BLaER1 treated with 17β-estradiol and CSF1 and Interleukin-3, amounts not matched to agents 10 nM and 100 nM (cell line): ENCODE measurements at regions not wholly inside any gene's neighbourhood (a gene's known extent, or its start where the extent isn't known, plus 50 kb on each side); places are given as distances from the start of the nearest gene placed in this dataset.

Experiments
- H3K27ac ChIP-seq, 11 experiments: shearing (Covaris generic); formaldehyde crosslinking; 2 replicates each; pipeline ENCODE4 v1.8.1; 2022
- H3K27me3 ChIP-seq, 11 experiments: shearing (Covaris generic); formaldehyde crosslinking; 2 replicates each; pipeline ENCODE4 v1.8.1; 2022
- H3K36me3 ChIP-seq, 11 experiments: shearing (Covaris generic); formaldehyde crosslinking; 2 replicates each; pipeline ENCODE4 v1.8.1; 2022
- H3K4me1 ChIP-seq, 10 experiments: shearing (Covaris generic); formaldehyde crosslinking; 2 replicates each; pipeline ENCODE4 v1.8.1; 2022
- H3K4me2 ChIP-seq, 11 experiments: shearing (Covaris generic); formaldehyde crosslinking; 2 replicates each; pipeline ENCODE4 v1.8.1; 2022
- H3K4me3 ChIP-seq, 10 experiments: shearing (Covaris generic); formaldehyde crosslinking; 2 replicates each; pipeline ENCODE4 v1.8.1; 2022
- H3K9ac ChIP-seq, 11 experiments: shearing (Covaris generic); formaldehyde crosslinking; 2 replicates each; pipeline ENCODE4 v1.8.1; 2022
- H3K9me3 ChIP-seq, 11 experiments: shearing (Covaris generic); formaldehyde crosslinking; replicated peaks in 1 of 11; 2 replicates each; pipeline ENCODE4 v1.8.1; 2022
- H4K20me1 ChIP-seq, 11 experiments: shearing (Covaris generic); formaldehyde crosslinking; 2 replicates each; pipeline ENCODE4 v1.8.1; 2022
- Cebpa-rat ChIP-seq, 11 experiments: shearing (Covaris generic); IDR thresholded peaks; 2 replicates each; pipeline ENCODE4 v1.8.1; 2022

DNA sequence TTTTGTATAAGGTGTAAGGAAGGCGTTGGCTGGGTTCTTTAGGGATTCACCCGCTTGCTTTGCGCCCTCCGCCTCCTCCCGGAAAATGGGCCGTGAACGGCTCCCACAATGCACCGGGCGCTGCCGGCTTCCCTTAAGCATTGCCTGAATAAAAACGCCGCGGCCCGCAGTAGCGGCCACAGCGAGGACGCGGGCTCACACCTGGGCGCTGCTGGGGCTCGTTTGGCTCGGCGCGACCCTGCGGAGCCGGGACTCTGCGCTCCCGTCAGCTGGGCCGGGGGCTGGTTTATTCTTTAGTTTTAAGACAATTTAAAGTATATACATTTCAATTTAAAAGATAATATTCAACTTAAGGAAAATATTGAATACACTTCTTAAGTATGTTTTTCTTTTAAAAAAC, 343.5 kb upstream of the RGMA start:
- Histone ChIP-seq H4K20me1 (no peaks in the 10 kb centered on the region), H3K9ac (no peak overlapping the region), H3K4me3 (no peak overlapping the region), H3K36me3 (no peaks in the 10 kb centered on the region), H3K9me3 (peaks cover 8 to 37% (median 25%) of the 10 kb centered on the region in 11 experiments; a peak in 21 of 22 replicates), H3K4me2 (no peak overlapping the region), H3K27ac (no peak overlapping the region), H3K4me1 (peaks cover 5 to 17% (median 9%) of the 10 kb centered on the region in 10 experiments; a peak in 15 of 20 replicates), H3K27me3 (no peaks in the 10 kb centered on the region)
- no peak for TF ChIP-seq Cebpa-rat (IDR thresholded peaks at IDR 0.05)

DNA sequence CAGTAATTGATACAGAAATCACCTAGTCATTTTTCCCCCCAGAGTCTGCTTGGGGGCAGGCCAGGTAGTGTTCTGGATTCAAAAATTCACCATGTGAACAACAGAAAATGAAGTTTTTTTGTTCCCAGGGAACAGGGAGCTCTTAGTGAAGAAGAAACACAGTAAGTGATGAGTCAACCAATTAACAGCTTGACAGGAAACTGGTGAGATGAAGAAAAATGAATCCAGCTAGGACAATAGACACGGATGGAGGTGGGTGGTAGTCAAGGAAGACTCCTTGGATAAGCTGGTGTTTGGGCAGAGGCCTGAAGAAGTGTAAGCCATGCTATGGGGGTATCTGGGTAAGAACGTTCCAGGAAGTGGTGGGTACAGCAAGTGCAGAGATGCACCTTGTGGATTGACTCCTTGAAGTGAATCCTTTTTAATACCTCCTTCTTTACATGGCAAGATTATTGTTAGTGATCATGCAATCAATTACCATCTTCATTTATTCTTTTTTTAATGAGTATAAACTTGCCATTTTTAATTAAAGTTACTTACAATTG, 339.9 kb upstream of the RGMA start:
- Histone ChIP-seq H3K9ac (no peak overlapping the region), H3K9me3 (peaks cover 8 to 24% (median 19%) of the 10 kb centered on the region in 11 experiments; a peak in 21 of 22 replicates), H3K27ac (peak overlapping the region in 1 of 11 experiments; percentile 15; a peak in 1 of 22 replicates), H3K27me3 (no peaks in the 10 kb centered on the region), H3K4me2 (peak overlapping the region in 4 of 11 experiments; percentile 54 to 75 (median 58); a peak in 8 of 22 replicates), H3K36me3 (no peaks in the 10 kb centered on the region), H4K20me1 (no peaks in the 10 kb centered on the region), H3K4me1 (peaks cover 0 to 19% (median 5%) of the 10 kb centered on the region in 10 experiments; a peak in 9 of 20 replicates), H3K4me3 (no peak overlapping the region)
- TF ChIP-seq Cebpa-rat (IDR thresholded peaks at IDR 0.05), result no peak

DNA sequence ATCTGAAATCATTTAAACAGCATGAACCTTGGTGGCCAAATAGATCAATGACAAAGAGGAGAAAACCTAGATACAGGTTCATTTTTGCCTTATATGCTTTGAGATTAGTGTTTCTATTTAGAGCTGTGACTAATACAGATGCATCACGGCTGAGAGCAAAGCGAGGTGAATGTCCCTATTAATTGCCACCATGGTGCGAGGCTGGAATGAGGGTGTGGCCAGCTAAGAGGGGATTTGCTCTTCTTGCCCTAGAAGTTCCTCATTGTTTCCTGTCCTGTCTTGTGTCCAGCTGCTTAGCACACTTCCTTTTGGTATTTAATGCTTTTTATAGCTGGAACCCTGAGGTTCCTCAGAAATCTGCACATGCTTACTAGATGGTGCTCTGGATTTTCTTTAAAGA, 339.1 kb upstream of the RGMA start:
- peak overlapping the region in 6 of 11 experiments; percentile 14 to 75 (median 56); a peak in 10 of 22 replicates for H3K4me2 ChIP-seq
- no peaks in the 10 kb centered on the region for H3K27me3 ChIP-seq
- TF ChIP-seq Cebpa-rat (IDR thresholded peaks at IDR 0.05), result no peak
- peaks cover 8 to 24% (median 17%) of the 10 kb centered on the region in 11 experiments; a peak in 21 of 22 replicates for H3K9me3 ChIP-seq
- peaks cover 0 to 19% (median 5%) of the 10 kb centered on the region in 10 experiments; a peak in 9 of 20 replicates for H3K4me1 ChIP-seq
- no peak overlapping the region for H3K9ac ChIP-seq
- H4K20me1 ChIP-seq, result no peaks in the 10 kb centered on the region
- H3K27ac ChIP-seq, result peak overlapping the region in 1 of 11 experiments; percentile 15; a peak in 1 of 22 replicates
- no peak overlapping the region for H3K4me3 ChIP-seq
- H3K36me3 ChIP-seq, result no peaks in the 10 kb centered on the region

DNA sequence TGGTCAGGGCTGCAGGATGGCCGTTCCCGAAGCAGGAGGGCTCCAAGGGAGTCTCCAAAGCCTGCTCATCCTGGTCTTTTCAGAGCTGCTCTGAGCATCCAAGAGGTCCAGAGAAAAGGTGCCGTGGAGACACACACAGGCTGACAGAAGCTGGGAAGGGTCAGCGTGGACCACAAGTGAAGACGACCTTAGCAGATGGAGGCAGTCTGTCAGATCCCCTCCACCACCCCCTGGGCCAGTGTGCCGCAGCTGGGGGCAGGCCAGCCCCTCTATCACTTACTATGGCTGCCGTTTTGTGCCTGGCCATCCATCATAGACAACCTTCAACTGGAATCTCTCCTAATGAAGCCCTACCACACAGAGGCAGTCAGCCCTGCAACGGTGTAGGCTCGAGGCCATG, 335.1 kb upstream of the RGMA start:
- H3K36me3 ChIP-seq, result no peaks in the 10 kb centered on the region
- no peak for TF ChIP-seq Cebpa-rat (IDR thresholded peaks at IDR 0.05)
- H3K9me3 ChIP-seq, result peaks cover 0 to 4% (median 0%) of the 10 kb centered on the region in 11 experiments; a peak in 1 of 22 replicates
- no peak overlapping the region for H3K27ac ChIP-seq
- H3K9ac ChIP-seq, result no peak overlapping the region
- H3K4me1 ChIP-seq, result peaks cover 6 to 18% (median 9%) of the 10 kb centered on the region in 10 experiments; a peak in 19 of 20 replicates
- H3K4me2 ChIP-seq, result no peak overlapping the region
- H3K27me3 ChIP-seq, result no peaks in the 10 kb centered on the region
- H4K20me1 ChIP-seq, result no peaks in the 10 kb centered on the region
- no peak overlapping the region for H3K4me3 ChIP-seq

DNA sequence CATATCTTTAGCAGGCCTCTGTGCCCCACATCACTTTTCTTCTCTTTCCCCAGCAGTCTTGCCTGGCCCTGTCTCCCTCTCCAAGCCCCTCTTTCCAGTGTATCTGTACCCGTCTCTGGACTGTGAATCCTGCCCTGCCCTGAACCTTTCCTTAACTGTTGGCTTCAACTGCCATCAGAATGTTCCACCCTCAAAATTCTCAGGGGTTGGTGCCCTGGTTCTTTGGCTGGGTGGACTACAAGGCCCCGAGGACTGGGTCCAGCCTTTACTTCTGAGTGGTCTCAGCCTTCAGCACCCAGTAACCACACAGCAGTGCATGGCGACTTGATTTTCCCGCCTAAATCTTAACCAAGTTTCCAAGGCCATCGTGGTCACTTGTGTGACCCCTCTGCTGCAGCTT, 333.5 kb upstream of the RGMA start:
- Histone ChIP-seq H3K27me3 (no peaks in the 10 kb centered on the region), H3K4me2 (no peak overlapping the region), H3K9me3 (peaks cover 0 to 4% (median 0%) of the 10 kb centered on the region in 11 experiments; a peak in 1 of 22 replicates), H3K27ac (no peak overlapping the region), H4K20me1 (no peaks in the 10 kb centered on the region), H3K9ac (no peak overlapping the region), H3K36me3 (no peaks in the 10 kb centered on the region), H3K4me1 (peaks cover under 1 to 26% (median 19%) of the 10 kb centered on the region in 10 experiments; a peak in 18 of 20 replicates), H3K4me3 (no peak overlapping the region)
- TF ChIP-seq Cebpa-rat (IDR thresholded peaks at IDR 0.05), result no peak

DNA sequence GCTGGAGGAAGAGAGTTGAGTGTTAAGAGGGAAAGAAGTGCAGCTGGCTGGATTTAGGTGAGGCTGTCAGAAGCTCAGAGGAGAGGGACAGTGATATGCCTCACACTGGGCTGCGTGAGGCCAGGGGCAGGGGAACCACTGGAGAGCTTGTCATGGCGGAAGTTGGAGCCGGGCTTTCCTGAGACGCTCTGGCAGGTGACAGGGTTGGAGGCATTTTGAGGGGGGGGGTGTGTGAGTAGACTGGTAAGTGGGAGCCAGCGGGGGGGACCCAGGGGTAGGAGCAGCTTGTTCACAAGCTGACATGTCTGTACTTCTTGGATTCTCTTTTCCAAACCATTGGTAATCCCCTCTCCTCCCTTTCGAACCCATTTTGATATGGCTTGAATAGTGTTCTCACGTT, 331.5 kb upstream of the RGMA start:
- Histone ChIP-seq H3K4me3 (no peak overlapping the region), H3K27me3 (no peaks in the 10 kb centered on the region), H3K36me3 (no peaks in the 10 kb centered on the region), H3K9me3 (peaks cover 0 to 4% (median 0%) of the 10 kb centered on the region in 11 experiments; a peak in 1 of 22 replicates), H3K4me2 (no peak overlapping the region), H4K20me1 (no peaks in the 10 kb centered on the region), H3K27ac (no peak overlapping the region), H3K4me1 (peaks cover 0 to 33% (median 25%) of the 10 kb centered on the region in 10 experiments; a peak in 15 of 20 replicates), H3K9ac (no peak overlapping the region)
- TF ChIP-seq Cebpa-rat (IDR thresholded peaks at IDR 0.05), result no peak

DNA sequence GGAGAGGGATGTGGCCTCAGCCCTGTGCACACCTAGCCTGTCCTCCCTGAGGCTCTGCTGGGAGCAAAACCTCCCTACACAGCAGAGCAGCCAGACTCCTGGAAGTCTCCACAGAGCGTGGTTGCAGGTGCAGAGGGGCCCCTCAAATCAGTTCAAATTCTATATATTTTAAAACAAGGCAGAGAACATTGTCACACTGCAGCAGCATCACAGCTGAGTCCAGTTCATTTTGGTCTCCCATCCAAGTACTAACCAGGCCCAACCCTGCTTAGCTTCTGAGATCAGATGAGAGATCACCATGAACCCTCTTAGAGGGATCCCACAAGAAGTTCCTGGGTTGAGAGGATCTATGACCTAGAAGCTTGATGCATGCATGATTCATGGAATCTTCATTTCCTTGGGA, 331.0 kb upstream of the RGMA start:
- peaks cover 0 to 4% (median 0%) of the 10 kb centered on the region in 11 experiments; a peak in 1 of 22 replicates for H3K9me3 ChIP-seq
- peak overlapping the region in 6 of 11 experiments; percentile 16 to 76 (median 66); a peak in 9 of 22 replicates for H3K4me2 ChIP-seq
- TF ChIP-seq Cebpa-rat (IDR thresholded peaks at IDR 0.05), result no peak
- no peaks in the 10 kb centered on the region for H4K20me1 ChIP-seq
- no peaks in the 10 kb centered on the region for H3K27me3 ChIP-seq
- H3K4me1 ChIP-seq, result peaks cover 0 to 35% (median 25%) of the 10 kb centered on the region in 10 experiments; a peak in 15 of 20 replicates
- H3K9ac ChIP-seq, result no peak overlapping the region
- no peaks in the 10 kb centered on the region for H3K36me3 ChIP-seq
- no peak overlapping the region for H3K27ac ChIP-seq
- H3K4me3 ChIP-seq, result no peak overlapping the region

DNA sequence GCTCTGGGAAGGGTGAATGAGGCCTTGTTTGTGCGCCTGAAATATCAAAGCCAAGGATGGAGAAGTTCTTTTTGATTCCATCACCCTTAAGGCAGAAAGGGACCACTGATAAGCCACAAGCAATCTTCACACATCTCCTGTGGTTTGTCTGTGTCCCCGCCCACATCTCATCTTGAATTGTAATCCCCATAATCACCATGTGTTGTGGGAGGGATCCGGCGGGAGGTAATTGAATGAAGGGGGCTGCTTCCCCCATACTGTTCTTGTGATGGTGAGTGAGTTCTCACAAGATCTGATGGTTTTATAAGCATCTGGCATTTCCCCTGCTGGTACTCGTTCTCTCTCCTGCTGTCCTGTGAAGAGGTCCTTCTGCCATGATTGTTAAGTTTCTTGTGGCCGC, 329.6 kb upstream of the RGMA start:
- Histone ChIP-seq H3K9me3 (no peaks in the 10 kb centered on the region), H3K27me3 (no peaks in the 10 kb centered on the region), H3K27ac (no peak overlapping the region), H3K4me1 (peaks cover 0 to 39% (median 25%) of the 10 kb centered on the region in 10 experiments; a peak in 15 of 20 replicates), H3K4me2 (peak overlapping the region in 8 of 11 experiments; percentile 59 to 76 (median 68); a peak in 16 of 22 replicates), H3K4me3 (0 out of 20 replicates have a peak overlapping the region, but pooled peaks of 1 of the 10 experiments have one; percentile 3), H3K9ac (no peak overlapping the region), H3K36me3 (no peaks in the 10 kb centered on the region), H4K20me1 (no peaks in the 10 kb centered on the region)
- TF ChIP-seq Cebpa-rat (IDR thresholded peaks at IDR 0.05), result no peak

DNA sequence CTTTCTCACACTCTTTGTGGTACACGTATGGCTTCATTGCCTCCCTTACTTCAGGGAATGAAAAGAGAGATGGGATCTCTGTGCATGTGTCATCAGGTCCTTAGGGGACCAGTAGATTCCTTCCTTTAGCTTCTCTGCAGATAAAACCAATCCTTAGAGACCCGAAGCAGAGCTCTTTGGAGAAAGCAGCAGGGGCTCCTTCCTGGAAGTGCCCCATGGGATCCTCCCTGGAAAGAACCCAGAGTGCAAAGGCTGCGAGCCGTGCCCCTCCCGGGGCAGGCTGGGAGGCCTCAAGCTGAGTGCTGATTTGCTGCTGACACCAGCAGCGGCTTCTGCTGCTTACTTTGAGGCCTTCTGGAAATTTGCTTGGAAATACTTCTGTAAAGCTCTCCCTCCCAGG, 328.6 kb upstream of the RGMA start:
- no peak for TF ChIP-seq Cebpa-rat (IDR thresholded peaks at IDR 0.05)
- H3K9ac ChIP-seq, result no peak overlapping the region
- peaks cover 0 to 43% (median 25%) of the 10 kb centered on the region in 10 experiments; a peak in 15 of 20 replicates for H3K4me1 ChIP-seq
- H3K36me3 ChIP-seq, result no peaks in the 10 kb centered on the region
- no peaks in the 10 kb centered on the region for H3K27me3 ChIP-seq
- no peaks in the 10 kb centered on the region for H4K20me1 ChIP-seq
- peak overlapping the region in 9 of 11 experiments; percentile 35 to 76 (median 67); a peak in 16 of 22 replicates for H3K4me2 ChIP-seq
- H3K4me3 ChIP-seq, result no peak overlapping the region
- no peaks in the 10 kb centered on the region for H3K9me3 ChIP-seq
- no peak overlapping the region for H3K27ac ChIP-seq
